HepG2 (cell line): ENCODE measurements at regions not wholly inside any gene's neighbourhood (a gene's known extent, or its start where the extent isn't known, plus 50 kb on each side); places are given as distances from the start of the nearest gene placed in this dataset.
A peak's percentile ranks its signal among the peaks of the same experiment; 100 is the strongest.

Source experiments
- ATAC-seq: fragments of 200-7000 bp; cut with Tn5 transposase; 3 replicates; pipeline ENCODE4 v1.9.1; 2020; ENCODE audit warnings: mild to moderate bottlenecking, moderate library complexity
- BruUV-seq: library from RNA; stranded (reverse); fragments of 400-500 nt; replicated peaks from 2 replicates; lab custom pipeline; 2021; lab: Mats Ljungman, UMichigan
- CTCF ChIA-PET: fragments of 300-600 bp; formaldehyde crosslinking; extraction: SDS; loops from one replicate; lab custom pipeline; 2021; ENCODE audit warnings: low total read pairs, inconsistent platforms, low intra/inter-chr PET ratio; lab: Yijun Ruan, JAX
- POLR2A ChIA-PET: fragments of 350-600 bp; sonication (Branson Sonifier 250); formaldehyde crosslinking; loops from one replicate; lab custom pipeline; 2020; ENCODE audit warnings: antibody characterized with exemption, inconsistent platforms; lab: Yijun Ruan, JAX
- DNase-seq: peaks from one replicate; pipeline ENCODE4 v3.0.0-alpha.2; 2015; ENCODE audit warnings: low spot score
- FAIRE-seq: peaks from 3 replicates; lab custom pipeline; 2011; peaks lifted over from hg19 to GRCh38; lab: Jason Lieb, UNC
- H2AFZ ChIP-seq: one replicate; pipeline ENCODE4 v1.6.1; 2011; ENCODE audit warnings: low read length, inconsistent platforms
- H3K27ac ChIP-seq: fragments of 300-600 bp; 3 replicates; pipeline ENCODE4 v1.8.0; 2011; ENCODE audit warnings: mixed run types, mild to moderate bottlenecking, mixed read lengths, low read length, inconsistent platforms; ENCODE audit not compliant: insufficient read depth; ENCODE audit errors: extremely low read length
- H3K27me3 ChIP-seq, 2 experiments: fragments of 200-600 bp in 1 of 2; 2 replicates in 1 of 2; 3 replicates in 1 of 2; pipeline versions ENCODE4 v1.6.0 to v1.8.0; 2011; ENCODE audit warnings: low read length in 2 of 2, mild to moderate bottlenecking in 2 of 2, moderate library complexity in 2 of 2, inconsistent platforms in 1 of 2; ENCODE audit not compliant: insufficient read depth in 2 of 2, control insufficient read depth in 1 of 2
- H3K36me3 ChIP-seq, 2 experiments: fragments of 200-600 bp in 1 of 2; replicated peaks in 1 of 2; 2 replicates in 1 of 2; 3 replicates in 1 of 2; pipeline versions ENCODE4 v1.5.1 to v1.8.0; 2011; ENCODE audit warnings: low read length in 2 of 2, inconsistent platforms in 1 of 2; ENCODE audit not compliant: insufficient read depth in 2 of 2, control insufficient read depth in 1 of 2
- H3K4me1 ChIP-seq: 2 replicates; pipeline ENCODE4 v1.5.1; 2012; ENCODE audit warnings: low read length, inconsistent platforms; ENCODE audit not compliant: insufficient read depth
- H3K4me2 ChIP-seq: 2 replicates; pipeline ENCODE4 v1.6.0; 2011; ENCODE audit warnings: low read depth, low read length, inconsistent platforms
- H3K4me3 ChIP-seq, 3 experiments: fragments of 200-600 bp in 1 of 3; sonication (generic), shearing (Covaris generic) in 1 of 3; replicated peaks in 1 of 3; 2 replicates each; pipeline ENCODE4 v1.5.1; 2011 to 2016; ENCODE audit warnings: low read length in 3 of 3, inconsistent platforms in 2 of 3, low read depth in 2 of 3, mild to moderate bottlenecking in 2 of 3, control low read depth in 1 of 3, mixed read lengths in 1 of 3; ENCODE audit not compliant: insufficient read depth in 1 of 3
- H3K79me2 ChIP-seq: one replicate; pipeline ENCODE4 v1.6.1; 2011; ENCODE audit warnings: low read length, inconsistent platforms; ENCODE audit not compliant: insufficient read depth
- H3K9ac ChIP-seq: 2 replicates; pipeline ENCODE4 v1.6.0; 2011; ENCODE audit warnings: mild to moderate bottlenecking, low read depth, low read length, inconsistent platforms; ENCODE audit not compliant: insufficient read depth
- H3K9me3 ChIP-seq: 2 replicates; pipeline ENCODE4 v1.5.1; 2012; ENCODE audit warnings: mild to moderate bottlenecking, low read length
- H4K20me1 ChIP-seq: 2 replicates; pipeline ENCODE4 v1.6.0; 2011; ENCODE audit warnings: inconsistent platforms, mild to moderate bottlenecking, low read length, moderate library complexity; ENCODE audit not compliant: insufficient read depth
- ARHGAP35 ChIP-seq: sonication (generic); formaldehyde crosslinking; IDR thresholded peaks from 2 replicates; pipeline ENCODE4 v1.9.0; 2022; ENCODE audit warnings: mild to moderate bottlenecking, inconsistent platforms, moderate library complexity, missing genetic modification reagents, borderline replicate concordance
- ERF ChIP-seq: IDR thresholded peaks from 2 replicates; pipeline ENCODE4 v1.6.1; 2018; ENCODE audit warnings: missing biosample characterization, missing genetic modification reagents
- KDM3A ChIP-seq: IDR thresholded peaks from 2 replicates; pipeline ENCODE4 v1.6.1; 2018; ENCODE audit warnings: low read depth, missing compliant biosample characterization
- MAFK ChIP-seq, 2 experiments: IDR thresholded peaks in 1 of 2; conservative IDR thresholded peaks in 1 of 2; 2 replicates each; pipeline ENCODE4 v1.6.1; 2011; ENCODE audit warnings: improper control_type of control experiment in 2 of 2, low read length in 2 of 2
- MTA1 ChIP-seq: sonication (generic); formaldehyde crosslinking; IDR thresholded peaks from 2 replicates; pipeline ENCODE4 v1.4.0; 2020; ENCODE audit warnings: missing genetic modification reagents, mild to moderate bottlenecking, borderline replicate concordance
- MYC ChIP-seq: sonication (generic); formaldehyde crosslinking; IDR thresholded peaks from 2 replicates; pipeline ENCODE4 v1.9.0; 2021; ENCODE audit warnings: missing genetic modification reagents, borderline replicate concordance
- ZFP1 ChIP-seq: IDR thresholded peaks from 2 replicates; pipeline ENCODE4 v1.6.1; 2016
- ZNF101 ChIP-seq: sonication (generic); formaldehyde crosslinking; IDR thresholded peaks from 2 replicates; pipeline ENCODE4 v1.4.0; 2020; ENCODE audit warnings: mild to moderate bottlenecking, low read depth, missing genetic modification reagents, borderline replicate concordance
- ZNF350 ChIP-seq: sonication (generic); formaldehyde crosslinking; IDR thresholded peaks from 2 replicates; pipeline ENCODE4 v1.4.0; 2020; ENCODE audit warnings: mild to moderate bottlenecking, low read depth, missing genetic modification reagents, borderline replicate concordance
- ZNF672 ChIP-seq: sonication (generic); formaldehyde crosslinking; IDR thresholded peaks from 2 replicates; pipeline ENCODE4 v1.8.1; 2022; ENCODE audit warnings: missing genetic modification reagents
- ZSCAN20 ChIP-seq: sonication (generic); formaldehyde crosslinking; IDR thresholded peaks from 2 replicates; pipeline ENCODE4 v1.4.0; 2020; ENCODE audit warnings: missing genetic modification reagents, mild to moderate bottlenecking, borderline replicate concordance
- WGBS: methylation state at CpG from one replicate; pipeline ENCODE4 v1.1.6; 2017; ENCODE audit warnings: low lambda C conversion rate; 5-methylcytosine and 5-hydroxymethylcytosine counted together
- in situ Hi-C: cut with HindIII; loops from 2 replicates; pipeline ENCODE4 v1.10.0; 2017; ENCODE audit warnings: low pct_unique_long_range_greater_than_20kb; ENCODE audit not compliant: extremely low pct_ligation_motif_present
- intact Hi-C: fragments of 100-400 bp; cut with micrococcal nuclease; formaldehyde crosslinking; loops from one replicate; pipeline ENCODE4 v1.10.0; 2022; ENCODE audit not compliant: unreplicated experiment
- TF ChIP-seq, protein P1 (sequence below): IDR thresholded peaks from 2 replicates; pipeline ENCODE4 v1.6.1; 2018; ENCODE audit warnings: missing genetic modification reagents
- TF ChIP-seq, protein P2 (sequence below): sonication (generic); formaldehyde crosslinking; IDR thresholded peaks from 2 replicates; pipeline ENCODE4 v1.5.1; 2020; ENCODE audit warnings: mild to moderate bottlenecking, missing genetic modification reagents
- TF ChIP-seq, protein P3 (sequence below): sonication (generic); formaldehyde crosslinking; IDR thresholded peaks from 2 replicates; pipeline ENCODE4 v1.4.0; 2020; ENCODE audit warnings: missing genetic modification reagents

DNA sequence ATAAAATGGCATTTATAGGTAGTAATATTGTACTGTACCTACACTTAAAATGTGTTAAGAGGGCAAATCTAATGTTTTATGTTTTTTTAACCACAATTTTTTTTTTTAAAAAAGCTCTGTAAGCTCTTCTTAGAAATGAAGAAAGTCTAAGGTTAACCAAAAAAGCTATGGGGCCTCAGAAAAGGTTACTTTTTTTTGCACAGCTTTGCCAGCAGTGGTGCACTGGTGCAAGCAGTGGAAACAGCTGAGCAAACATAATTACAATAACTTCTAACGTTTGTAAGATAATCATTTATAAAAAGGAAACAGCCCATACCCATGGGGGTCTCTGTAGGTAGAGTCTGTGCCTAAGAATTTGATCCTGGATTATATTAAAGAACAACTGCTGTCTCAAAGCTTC, 85.1 kb upstream of the NID2 start:
- Histone ChIP-seq H3K4me1 (no peaks in the 10 kb centered on the region), H3K36me3 (no peaks in the 10 kb centered on the region), H2AFZ (no peak overlapping the region), H3K79me2 (no peaks in the 10 kb centered on the region), H3K9ac (no peak overlapping the region), H3K4me3 (no peak overlapping the region), H3K27me3 (no peaks in the 10 kb centered on the region; a peak in 1 of 5 replicates), H3K9me3 (no peaks in the 10 kb centered on the region), H4K20me1 (no peaks in the 10 kb centered on the region), H3K4me2 (no peak overlapping the region), H3K27ac (no peak overlapping the region)
- FAIRE-seq (no peak), DNase-seq (no peak), ATAC-seq (no peak)
- in situ Hi-C loops (no loop called here), intact Hi-C loops (no loop called here)
- ChIA-PET CTCF (no interaction called here), POLR2A (no interaction called here)
- TF ChIP-seq MAFK (conservative IDR thresholded peaks at IDR 0.05 in 1 of 2, IDR thresholded peaks at IDR 0.05 in 1 of 2; ENCODE audit: low read length in 2 of 2) (0 out of 4 replicates have a peak, but pooled peaks of 1 of the 2 experiments have one; percentile 5), MYC (CRISPR knock-in tag) (no peak)
- 0% methylated on average over 1 of the region's 1 CpG for WGBS
- no TSS peak for BruUV-seq

GRCh38 chr14:52150162-52150561, 81.3 kb upstream of the NID2 start:
- DNase-seq (no peak), ATAC-seq (no peak), FAIRE-seq (no peak)
- BruUV-seq: no TSS peak
- no peaks in the 10 kb centered on the region for H3K79me2 ChIP-seq
- H3K4me3 ChIP-seq: no peak overlapping the region
- H3K9me3 ChIP-seq: no peaks in the 10 kb centered on the region
- POLR2A ChIA-PET: no interaction called here
- CTCF ChIA-PET: no interaction called here
- in situ Hi-C loops (no loop called here), intact Hi-C loops (no loop called here)
- WGBS: 0% methylated on average over 1 of the region's 2 CpGs
- H3K27ac ChIP-seq: no peak overlapping the region
- no peak overlapping the region for H3K9ac ChIP-seq
- H3K4me1 ChIP-seq: no peaks in the 10 kb centered on the region
- no peaks in the 10 kb centered on the region; a peak in 1 of 5 replicates for H3K27me3 ChIP-seq
- H4K20me1 ChIP-seq: no peaks in the 10 kb centered on the region
- H3K36me3 ChIP-seq: no peaks in the 10 kb centered on the region
- no peak overlapping the region for H3K4me2 ChIP-seq
- H2AFZ ChIP-seq: no peak overlapping the region
- TF ChIP-seq ZSCAN20 (no peak), ZNF672 (CRISPR knock-in tag) (no peak), ZFP1 (CRISPR knock-in tag) (no peak), MTA1 (CRISPR knock-in tag) (no peak), ERF (CRISPR knock-in tag) (no peak), ZNF350 (CRISPR knock-in tag) (no peak), ZNF101 (no peak), KDM3A (CRISPR knock-in tag) (no peak), ARHGAP35 (CRISPR knock-in tag) (no peak)
- TF ChIP-seq, protein P1, sequence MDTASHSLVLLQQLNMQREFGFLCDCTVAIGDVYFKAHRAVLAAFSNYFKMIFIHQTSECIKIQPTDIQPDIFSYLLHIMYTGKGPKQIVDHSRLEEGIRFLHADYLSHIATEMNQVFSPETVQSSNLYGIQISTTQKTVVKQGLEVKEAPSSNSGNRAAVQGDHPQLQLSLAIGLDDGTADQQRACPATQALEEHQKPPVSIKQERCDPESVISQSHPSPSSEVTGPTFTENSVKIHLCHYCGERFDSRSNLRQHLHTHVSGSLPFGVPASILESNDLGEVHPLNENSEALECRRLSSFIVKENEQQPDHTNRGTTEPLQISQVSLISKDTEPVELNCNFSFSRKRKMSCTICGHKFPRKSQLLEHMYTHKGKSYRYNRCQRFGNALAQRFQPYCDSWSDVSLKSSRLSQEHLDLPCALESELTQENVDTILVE (CRISPR knock-in tag): no peak
- TF ChIP-seq, protein P2, sequence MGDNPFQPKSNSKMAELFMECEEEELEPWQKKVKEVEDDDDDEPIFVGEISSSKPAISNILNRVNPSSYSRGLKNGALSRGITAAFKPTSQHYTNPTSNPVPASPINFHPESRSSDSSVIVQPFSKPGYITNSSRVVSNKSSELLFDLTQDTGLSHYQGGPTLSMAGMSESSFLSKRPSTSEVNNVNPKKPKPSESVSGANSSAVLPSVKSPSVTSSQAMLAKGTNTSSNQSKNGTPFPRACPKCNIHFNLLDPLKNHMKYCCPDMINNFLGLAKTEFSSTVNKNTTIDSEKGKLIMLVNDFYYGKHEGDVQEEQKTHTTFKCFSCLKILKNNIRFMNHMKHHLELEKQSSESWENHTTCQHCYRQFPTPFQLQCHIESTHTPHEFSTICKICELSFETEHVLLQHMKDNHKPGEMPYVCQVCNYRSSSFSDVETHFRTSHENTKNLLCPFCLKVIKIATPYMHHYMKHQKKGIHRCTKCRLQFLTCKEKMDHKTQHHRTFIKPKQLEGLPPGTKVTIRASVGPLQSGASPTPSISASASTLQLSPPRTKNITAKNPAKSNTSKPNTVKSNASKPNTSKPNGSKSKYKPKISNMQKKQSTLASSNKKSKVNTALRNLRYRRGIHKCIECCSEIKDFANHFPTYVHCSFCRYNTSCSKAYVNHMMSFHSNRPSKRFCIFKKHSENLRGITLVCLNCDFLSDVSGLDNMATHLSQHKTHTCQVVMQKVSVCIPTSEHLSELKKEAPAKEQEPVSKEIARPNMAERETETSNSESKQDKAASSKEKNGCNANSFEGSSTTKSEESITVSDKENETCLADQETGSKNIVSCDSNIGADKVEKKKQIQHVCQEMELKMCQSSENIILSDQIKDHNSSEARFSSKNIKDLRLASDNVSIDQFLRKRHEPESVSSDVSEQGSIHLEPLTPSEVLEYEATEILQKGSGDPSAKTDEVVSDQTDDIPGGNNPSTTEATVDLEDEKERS: no peak
- TF ChIP-seq, protein P3, sequence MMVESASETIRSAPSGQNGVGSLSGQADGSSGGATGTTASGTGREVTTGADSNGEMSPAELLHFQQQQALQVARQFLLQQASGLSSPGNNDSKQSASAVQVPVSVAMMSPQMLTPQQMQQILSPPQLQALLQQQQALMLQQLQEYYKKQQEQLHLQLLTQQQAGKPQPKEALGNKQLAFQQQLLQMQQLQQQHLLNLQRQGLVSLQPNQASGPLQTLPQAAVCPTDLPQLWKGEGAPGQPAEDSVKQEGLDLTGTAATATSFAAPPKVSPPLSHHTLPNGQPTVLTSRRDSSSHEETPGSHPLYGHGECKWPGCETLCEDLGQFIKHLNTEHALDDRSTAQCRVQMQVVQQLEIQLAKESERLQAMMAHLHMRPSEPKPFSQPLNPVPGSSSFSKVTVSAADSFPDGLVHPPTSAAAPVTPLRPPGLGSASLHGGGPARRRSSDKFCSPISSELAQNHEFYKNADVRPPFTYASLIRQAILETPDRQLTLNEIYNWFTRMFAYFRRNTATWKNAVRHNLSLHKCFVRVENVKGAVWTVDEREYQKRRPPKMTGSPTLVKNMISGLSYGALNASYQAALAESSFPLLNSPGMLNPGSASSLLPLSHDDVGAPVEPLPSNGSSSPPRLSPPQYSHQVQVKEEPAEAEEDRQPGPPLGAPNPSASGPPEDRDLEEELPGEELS: no peak
